ENCODE measurements at regions not wholly inside any gene's neighbourhood (a gene's known extent, or its start where the extent isn't known, plus 50 kb on each side); places are given as distances from the start of the nearest gene placed in this dataset.

GRCh38 chr2:219878516-219878915 lies 251.1 kb downstream of the SLC4A3 start:
- DNase-seq (ENCODE audit: extremely low read depth, low read depth): no peak

GRCh38 chr2:219881851-219882250 lies 254.4 kb downstream of the SLC4A3 start:
- DNase-seq (ENCODE audit: extremely low read depth, low read depth): no peak

- DNase-seq (ENCODE audit: extremely low read depth, low read depth): no peak
These were observed 259.2 kb downstream of the SLC4A3 start for GRCh38 chr2:219886615-219887014.

GRCh38 chr2:219887870-219888269 lies 260.4 kb downstream of the SLC4A3 start:
- no peak for DNase-seq (ENCODE audit: extremely low read depth, low read depth)

GRCh38 chr2:219893541-219893940 lies 266.1 kb downstream of the SLC4A3 start:
- no peak for DNase-seq (ENCODE audit: extremely low read depth, low read depth)

GRCh38 chr2:219897456-219897855 lies 270.0 kb downstream of the SLC4A3 start:
- DNase-seq (ENCODE audit: extremely low read depth, low read depth): no peak

- no peak for DNase-seq (ENCODE audit: extremely low read depth, low read depth)
These were observed 273.7 kb downstream of the SLC4A3 start for GRCh38 chr2:219901155-219901554.

GRCh38 chr2:219902891-219903552 lies 275.6 kb downstream of the SLC4A3 start:
- DNase-seq (ENCODE audit: extremely low read depth, low read depth): no peak

GRCh38 chr2:219905640-219906039 lies 278.2 kb downstream of the SLC4A3 start:
- DNase-seq (ENCODE audit: extremely low read depth, low read depth): no peak

GRCh38 chr2:219906114-219907010 lies 278.9 kb downstream of the SLC4A3 start:
- DNase-seq (ENCODE audit: extremely low read depth, low read depth): no peak

- no peak for DNase-seq (ENCODE audit: extremely low read depth, low read depth)
These were observed 279.6 kb downstream of the SLC4A3 start for GRCh38 chr2:219907011-219907365.

GRCh38 chr2:219908538-219908937 lies 281.1 kb downstream of the SLC4A3 start:
- DNase-seq (ENCODE audit: extremely low read depth, low read depth): no peak

GRCh38 chr2:219911541-219911940 lies 284.1 kb downstream of the SLC4A3 start:
- no peak for DNase-seq (ENCODE audit: extremely low read depth, low read depth)

GRCh38 chr2:219912491-219912921 lies 285.1 kb downstream of the SLC4A3 start:
- no peak for DNase-seq (ENCODE audit: extremely low read depth, low read depth)

- DNase-seq (ENCODE audit: extremely low read depth, low read depth): no peak
These were observed 287.1 kb downstream of the SLC4A3 start for GRCh38 chr2:219914577-219914976.

GRCh38 chr2:219916281-219916680 lies 288.9 kb downstream of the SLC4A3 start:
- no peak for DNase-seq (ENCODE audit: extremely low read depth, low read depth)

GRCh38 chr2:219916726-219917440 lies 289.5 kb downstream of the SLC4A3 start:
- DNase-seq (ENCODE audit: extremely low read depth, low read depth): no peak

- no peak for DNase-seq (ENCODE audit: extremely low read depth, low read depth)
These were observed 290.8 kb downstream of the SLC4A3 start for GRCh38 chr2:219918254-219918653.

GRCh38 chr2:219918944-219919343 lies 291.5 kb downstream of the SLC4A3 start:
- DNase-seq (ENCODE audit: extremely low read depth, low read depth): no peak

GRCh38 chr2:219919506-219919905 lies 292.1 kb downstream of the SLC4A3 start:
- DNase-seq (ENCODE audit: extremely low read depth, low read depth): no peak

GRCh38 chr2:219929835-219930234 lies 302.4 kb downstream of the SLC4A3 start:
- DNase-seq (ENCODE audit: extremely low read depth, low read depth): no peak
